ENCODE measurements at regions not wholly inside any gene's neighbourhood (a gene's known extent, or its start where the extent isn't known, plus 50 kb on each side); places are given as distances from the start of the nearest gene placed in this dataset.

GRCh38 chr15:35880896-35881295, 334.9 kb upstream of the DPH6 start:
- DNase-seq (ENCODE audit: low spot score), result no peak
- intact Hi-C loops (cut with DNase I), result no loop called here

- intact Hi-C loops (cut with DNase I), result no loop called here
These were observed 339.9 kb upstream of the DPH6 start for GRCh38 chr15:35885870-35886269.

GRCh38 chr15:35886765-35887164, 340.8 kb upstream of the DPH6 start:
- no peak for DNase-seq (ENCODE audit: low spot score)
- intact Hi-C loops (cut with DNase I), result no loop called here

More at GRCh38 chr15:35885870-35886269, 339.9 kb upstream of the DPH6 start:
- no peak for DNase-seq (ENCODE audit: low spot score)

- DNase-seq (ENCODE audit: low spot score), result no peak
- intact Hi-C loops (cut with DNase I), result no loop called here
These were observed 342.9 kb upstream of the DPH6 start for GRCh38 chr15:35888815-35889214.

GRCh38 chr15:35907511-35907910, 361.5 kb upstream of the DPH6 start:
- intact Hi-C loops (cut with DNase I), result no loop called here
- DNase-seq (ENCODE audit: low spot score), result no peak

- intact Hi-C loops (cut with DNase I), result no loop called here
These were observed 363.4 kb upstream of the DPH6 start for GRCh38 chr15:35909414-35909813.

GRCh38 chr15:35910227-35910626, 364.3 kb upstream of the DPH6 start:
- no peak for DNase-seq (ENCODE audit: low spot score)
- intact Hi-C loops (cut with DNase I), result loop anchor here (5.0 to 10.0 kb wide), 2 partner anchors 155 to 388 kb away; no protein-coding TSS in a partner anchor

More at GRCh38 chr15:35909414-35909813, 363.4 kb upstream of the DPH6 start:
- no peak for DNase-seq (ENCODE audit: low spot score)

GRCh38 chr15:35911052-35911777, 365.2 kb upstream of the DPH6 start:
- intact Hi-C loops (cut with DNase I), result loop anchor here (5.0 to 10.0 kb wide), 2 partner anchors 156 to 389 kb away; no protein-coding TSS in a partner anchor
- no peak for DNase-seq (ENCODE audit: low spot score)

GRCh38 chr15:35912196-35912595, 366.2 kb upstream of the DPH6 start:
- DNase-seq (ENCODE audit: low spot score), result no peak
- intact Hi-C loops (cut with DNase I), result loop anchor here (5.0 to 10.0 kb wide), 2 partner anchors 157 to 390 kb away; no protein-coding TSS in a partner anchor

GRCh38 chr15:35914573-35914972, 368.6 kb upstream of the DPH6 start:
- intact Hi-C loops (cut with DNase I), result loop anchor here (5.0 to 10.0 kb wide), 2 partner anchors 160 to 392 kb away; no protein-coding TSS in a partner anchor
- DNase-seq (ENCODE audit: low spot score), result no peak

GRCh38 chr15:35921046-35921445, 375.1 kb upstream of the DPH6 start:
- intact Hi-C loops (cut with DNase I), result no loop called here
- DNase-seq (ENCODE audit: low spot score), result no peak

GRCh38 chr15:35925275-35926006, 379.5 kb upstream of the DPH6 start:
- no peak for DNase-seq (ENCODE audit: low spot score)
- intact Hi-C loops (cut with DNase I), result no loop called here

- DNase-seq (ENCODE audit: low spot score), result no peak
These were observed 380.0 kb upstream of the DPH6 start for GRCh38 chr15:35926007-35926380.

GRCh38 chr15:35928847-35929246, 382.9 kb upstream of the DPH6 start:
- no peak for DNase-seq (ENCODE audit: low spot score)
- intact Hi-C loops (cut with DNase I), result no loop called here

More at GRCh38 chr15:35926007-35926380, 380.0 kb upstream of the DPH6 start:
- intact Hi-C loops (cut with DNase I), result no loop called here

GRCh38 chr15:35929740-35930444, 383.9 kb upstream of the DPH6 start:
- DNase-seq (ENCODE audit: low spot score), result no peak
- intact Hi-C loops (cut with DNase I), result no loop called here

- intact Hi-C loops (cut with DNase I), result no loop called here
These were observed 385.9 kb upstream of the DPH6 start for GRCh38 chr15:35931799-35932341.

GRCh38 chr15:35932531-35932930, 386.6 kb upstream of the DPH6 start:
- intact Hi-C loops (cut with DNase I), result no loop called here
- DNase-seq (ENCODE audit: low spot score), result no peak

More at GRCh38 chr15:35931799-35932341, 385.9 kb upstream of the DPH6 start:
- no peak for DNase-seq (ENCODE audit: low spot score)

GRCh38 chr15:35933531-35933930, 387.6 kb upstream of the DPH6 start:
- intact Hi-C loops (cut with DNase I), result no loop called here
- no peak for DNase-seq (ENCODE audit: low spot score)

- no peak for DNase-seq (ENCODE audit: low spot score)
- intact Hi-C loops (cut with DNase I), result no loop called here
These were observed 388.6 kb upstream of the DPH6 start for GRCh38 chr15:35934383-35935049.
